H9 (cell line): ENCODE measurements at regions not wholly inside any gene's neighbourhood (a gene's known extent, or its start where the extent isn't known, plus 50 kb on each side); places are given as distances from the start of the nearest gene placed in this dataset.

Experiments used
- DNase-seq: peaks from one replicate; pipeline ENCODE4 v3.0.0-alpha.2; 2017
- H2AFZ ChIP-seq: one replicate; pipeline ENCODE4 v1.6.1; 2013; ENCODE audit warnings: mild to moderate bottlenecking, low read length, control low read depth, moderate library complexity
- H2AK5ac ChIP-seq: 2 replicates; pipeline ENCODE4 v1.6.1; 2013; ENCODE audit warnings: low read length, control low read depth, mixed read lengths; ENCODE audit not compliant: insufficient read length
- H2BK120ac ChIP-seq: one replicate; pipeline ENCODE4 v1.6.1; 2013; ENCODE audit warnings: low read depth, mild to moderate bottlenecking, low read length, control low read depth, inconsistent platforms; ENCODE audit not compliant: poor library complexity, severe bottlenecking
- H2BK12ac ChIP-seq: 2 replicates; pipeline ENCODE4 v1.6.1; 2013; ENCODE audit warnings: low read length, control low read depth, mixed read lengths, low read depth; ENCODE audit not compliant: insufficient read length
- H2BK15ac ChIP-seq: 2 replicates; pipeline ENCODE4 v1.6.1; 2013; ENCODE audit warnings: low read depth, low read length, control low read depth
- H2BK20ac ChIP-seq: one replicate; pipeline ENCODE4 v1.6.1; 2013; ENCODE audit warnings: low read depth, mild to moderate bottlenecking, low read length, control low read depth, inconsistent platforms; ENCODE audit not compliant: poor library complexity, severe bottlenecking
- H2BK5ac ChIP-seq: 2 replicates; pipeline ENCODE4 v1.6.1; 2013; ENCODE audit warnings: low read length, control low read depth, mixed read lengths; ENCODE audit not compliant: insufficient read length
- H3K14ac ChIP-seq: 2 replicates; pipeline ENCODE4 v1.6.1; 2013; ENCODE audit warnings: low read length, control low read depth; ENCODE audit not compliant: insufficient read depth
- H3K18ac ChIP-seq: 2 replicates; pipeline ENCODE4 v1.6.1; 2013; ENCODE audit warnings: low read depth, mild to moderate bottlenecking, mixed read lengths, low read length, control low read depth; ENCODE audit not compliant: insufficient read length
- H3K23ac ChIP-seq: 2 replicates; pipeline ENCODE4 v1.6.1; 2013; ENCODE audit warnings: low read length, control low read depth, mixed read lengths, low read depth; ENCODE audit not compliant: insufficient read length
- H3K23me2 ChIP-seq: 2 replicates; pipeline ENCODE4 v1.6.1; 2013; ENCODE audit warnings: low read depth, mild to moderate bottlenecking, mixed read lengths, low read length, control low read depth; ENCODE audit not compliant: insufficient read length, poor library complexity, severe bottlenecking
- H3K27ac ChIP-seq: 2 replicates; pipeline ENCODE4 v1.5.1; 2013; ENCODE audit warnings: low read length, control low read depth, mixed read lengths, low read depth; ENCODE audit not compliant: insufficient read length
- H3K27me3 ChIP-seq: 2 replicates; pipeline ENCODE4 v1.6.1; 2013; ENCODE audit warnings: low read length, control low read depth, inconsistent platforms; ENCODE audit not compliant: insufficient read depth
- H3K4ac ChIP-seq: 2 replicates; pipeline ENCODE4 v1.6.1; 2013; ENCODE audit warnings: low read depth, mild to moderate bottlenecking, control low read depth, inconsistent platforms, low read length, moderate library complexity
- H3K4me1 ChIP-seq: 2 replicates; pipeline ENCODE4 v1.6.1; 2013; ENCODE audit warnings: low read length, control low read depth, inconsistent platforms; ENCODE audit not compliant: insufficient read depth
- H3K4me2 ChIP-seq: 2 replicates; pipeline ENCODE4 v1.6.1; 2013; ENCODE audit warnings: low read length, control low read depth, mixed read lengths; ENCODE audit not compliant: insufficient read length, insufficient read depth
- H3K56ac ChIP-seq: 2 replicates; pipeline ENCODE4 v1.6.1; 2013; ENCODE audit warnings: low read depth, mild to moderate bottlenecking, mixed read lengths, low read length, control low read depth; ENCODE audit not compliant: insufficient read length
- H3K79me1 ChIP-seq: 2 replicates; pipeline ENCODE4 v1.6.1; 2013; ENCODE audit warnings: low read depth, mild to moderate bottlenecking, moderate library complexity, low read length, control low read depth, inconsistent platforms; ENCODE audit not compliant: insufficient read depth, poor library complexity, severe bottlenecking
- H3K79me2 ChIP-seq: 2 replicates; pipeline ENCODE4 v1.6.1; 2013; ENCODE audit warnings: low read length, control low read depth, inconsistent platforms; ENCODE audit not compliant: insufficient read depth
- H3K9ac ChIP-seq: 2 replicates; pipeline ENCODE4 v1.6.1; 2013; ENCODE audit warnings: low read length, control low read depth, mixed read lengths; ENCODE audit not compliant: insufficient read length; ENCODE audit errors: extremely low read depth
- H3K9me3 ChIP-seq: one replicate; pipeline ENCODE4 v1.6.1; 2013; ENCODE audit warnings: low read depth, low read length, inconsistent platforms; ENCODE audit not compliant: control insufficient read depth
- H3T11ph ChIP-seq: one replicate; pipeline ENCODE4 v1.6.1; 2013; ENCODE audit warnings: mild to moderate bottlenecking, low read length, control low read depth, inconsistent platforms
- H4K20me1 ChIP-seq: one replicate; pipeline ENCODE4 v1.6.1; 2013; ENCODE audit not compliant: control insufficient read depth, insufficient read length, insufficient read depth
- H4K5ac ChIP-seq: 2 replicates; pipeline ENCODE4 v1.6.1; 2013; ENCODE audit warnings: low read depth, mild to moderate bottlenecking, mixed read lengths, low read length, control low read depth; ENCODE audit not compliant: insufficient read length
- H4K8ac ChIP-seq: replicated peaks from 2 replicates; pipeline ENCODE4 v1.6.1; 2013; ENCODE audit warnings: low read length, control low read depth, mixed read lengths, low read depth; ENCODE audit not compliant: insufficient read length
- H4K91ac ChIP-seq: 2 replicates; pipeline ENCODE4 v1.6.1; 2013; ENCODE audit warnings: low read depth, mild to moderate bottlenecking, moderate library complexity, mixed read lengths, low read length, control low read depth; ENCODE audit not compliant: insufficient read length
- H3K27ac Mint-ChIP-seq, 3 experiments: 2 replicates in 2 of 3; 3 replicates in 1 of 3; pipeline ENCODE4 v1.8.0; 2020 to 2021; ENCODE audit warnings: mixed read lengths in 3 of 3, mild to moderate bottlenecking in 1 of 3, moderate library complexity in 1 of 3
- H3K27me3 Mint-ChIP-seq: 2 replicates; pipeline ENCODE4 v1.8.0; 2021; ENCODE audit warnings: low read depth, mild to moderate bottlenecking, moderate library complexity, mixed read lengths
- H3K36me3 Mint-ChIP-seq, 3 experiments: 2 replicates in 2 of 3; 3 replicates in 1 of 3; pipeline ENCODE4 v1.8.0; 2020 to 2021; ENCODE audit warnings: low read depth in 3 of 3, mixed read lengths in 3 of 3; ENCODE audit not compliant: insufficient read depth in 1 of 3
- H3K4me1 Mint-ChIP-seq, 2 experiments: 2 replicates each; pipeline ENCODE4 v1.8.0; 2020; ENCODE audit warnings: mixed read lengths in 2 of 2
- H3K4me3 Mint-ChIP-seq, 2 experiments: 2 replicates in 1 of 2; 3 replicates in 1 of 2; pipeline ENCODE4 v1.8.0; 2020 to 2021; ENCODE audit warnings: mild to moderate bottlenecking in 2 of 2, mixed read lengths in 2 of 2, moderate library complexity in 1 of 2
- H3K9me3 Mint-ChIP-seq, 2 experiments: 2 replicates in 1 of 2; 3 replicates in 1 of 2; pipeline ENCODE4 v1.8.0; 2020; ENCODE audit warnings: mild to moderate bottlenecking in 2 of 2, mixed read lengths in 2 of 2, moderate library complexity in 1 of 2
- CTCF ChIP-seq: fragments of 200-600 bp; sonication (generic); conservative IDR thresholded peaks from 3 replicates; pipeline ENCODE4 v1.8.0; 2021; ENCODE audit warnings: antibody characterized with exemption, mild to moderate bottlenecking
- WGBS: extraction: QIAGEN DNeasy Blood & Tissue Kit; methylation state at CpG from one replicate; pipeline ENCODE4 v1.1.7; 2013; ENCODE audit warnings: missing lambda C conversion rate, low lambda C conversion rate, mixed read lengths; ENCODE audit not compliant: insufficient read length; ENCODE audit errors: extremely low coverage; 5-methylcytosine and 5-hydroxymethylcytosine counted together

- Histone ChIP-seq H3K9ac (no peak overlapping the region), H2BK5ac (no peak overlapping the region), H2BK15ac (no peak overlapping the region), H4K8ac (no peak overlapping the region), H3K56ac (no peak overlapping the region), H3K14ac (no peak overlapping the region), H3K9me3 (no peaks in the 10 kb centered on the region), H4K91ac (no peak overlapping the region), H3K4me1 (no peaks in the 10 kb centered on the region), H4K20me1 (no peaks in the 10 kb centered on the region), H3K27ac (no peak overlapping the region), H2BK120ac (no peak overlapping the region), H2BK12ac (no peak overlapping the region), H3K4me2 (no peak overlapping the region), H3T11ph (no peak overlapping the region), H2BK20ac (no peak overlapping the region), H3K23ac (no peak overlapping the region), H3K23me2 (no peaks in the 10 kb centered on the region), H3K18ac (no peak overlapping the region), H3K79me2 (no peaks in the 10 kb centered on the region), H3K79me1 (no peaks in the 10 kb centered on the region), H2AFZ (no peak overlapping the region), H2AK5ac (no peak overlapping the region), H4K5ac (no peak overlapping the region), H3K27me3 (no peaks in the 10 kb centered on the region), H3K4ac (no peak overlapping the region)
- no peak overlapping the region for H3K4me3 Mint-ChIP-seq
- H3K4me1 Mint-ChIP-seq, result peaks cover 20 to 24% of the 10 kb centered on the region in 2 experiments
- H3K36me3 Mint-ChIP-seq, result no peaks in the 10 kb centered on the region
- WGBS, result no CpG with 5 or more reads among the region's 6 CpGs
- no peak for TF ChIP-seq CTCF
- peaks cover 2% of the 10 kb centered on the region; the same call in 1 of the 2 replicates for H3K27me3 Mint-ChIP-seq
- DNase-seq, result no peak
- no peak overlapping the region for H3K27ac Mint-ChIP-seq
- H3K9me3 Mint-ChIP-seq, result no peaks in the 10 kb centered on the region; a peak in 1 of 5 replicates
These were observed 358.8 kb upstream of the CDH5 start for GRCh38 chr16:66007717-66008116.
